WTC11 (cell line): ENCODE measurements at regions not wholly inside any gene's neighbourhood (a gene's known extent, or its start where the extent isn't known, plus 50 kb on each side); places are given as distances from the start of the nearest gene placed in this dataset.

Experiments
- ATF1 ChIP-seq: sonication (generic); formaldehyde crosslinking; IDR thresholded peaks from 2 replicates; pipeline ENCODE4 v1.8.1; 2023; ENCODE audit warnings: mild to moderate bottlenecking, moderate library complexity, missing genetic modification reagents
- CREM ChIP-seq: sonication (generic); formaldehyde crosslinking; IDR thresholded peaks from 2 replicates; pipeline ENCODE4 v1.8.1; 2022; ENCODE audit warnings: mild to moderate bottlenecking, missing genetic modification reagents, moderate library complexity
- CTCF ChIP-seq: fragments of 200-600 bp; IDR thresholded peaks from 2 replicates; pipeline ENCODE4 v1.8.0; 2022; ENCODE audit warnings: antibody characterized with exemption
- E2F5 ChIP-seq: sonication (generic); formaldehyde crosslinking; IDR thresholded peaks from 2 replicates; pipeline ENCODE4 v1.8.1; 2022; ENCODE audit warnings: mild to moderate bottlenecking, moderate library complexity, missing genetic modification reagents
- ESRRA ChIP-seq: sonication (generic); formaldehyde crosslinking; IDR thresholded peaks from 2 replicates; pipeline ENCODE4 v1.8.1; 2022; ENCODE audit warnings: mild to moderate bottlenecking, missing genetic modification reagents, borderline replicate concordance
- FOXP1 ChIP-seq: sonication (generic); formaldehyde crosslinking; IDR thresholded peaks from 2 replicates; pipeline ENCODE4 v1.8.0; 2022; ENCODE audit warnings: missing genetic modification reagents, mild to moderate bottlenecking, moderate library complexity, borderline replicate concordance
- MYBL2 ChIP-seq: sonication (generic); formaldehyde crosslinking; IDR thresholded peaks from 2 replicates; pipeline ENCODE4 v1.8.1; 2023; ENCODE audit warnings: mild to moderate bottlenecking, moderate library complexity, missing genetic modification reagents
- NFYB ChIP-seq: sonication (generic); formaldehyde crosslinking; conservative IDR thresholded peaks from 2 replicates; pipeline ENCODE4 v1.8.0; 2022; ENCODE audit warnings: low read depth, missing genetic modification reagents
- NR3C1 ChIP-seq: sonication (generic); formaldehyde crosslinking; conservative IDR thresholded peaks from 2 replicates; pipeline ENCODE4 v1.8.1; 2023; ENCODE audit warnings: low read depth, mild to moderate bottlenecking, missing genetic modification reagents
- ZNF232 ChIP-seq: sonication (generic); formaldehyde crosslinking; IDR thresholded peaks from 2 replicates; pipeline ENCODE4 v1.8.0; 2022; ENCODE audit warnings: mild to moderate bottlenecking, missing genetic modification reagents

DNA sequence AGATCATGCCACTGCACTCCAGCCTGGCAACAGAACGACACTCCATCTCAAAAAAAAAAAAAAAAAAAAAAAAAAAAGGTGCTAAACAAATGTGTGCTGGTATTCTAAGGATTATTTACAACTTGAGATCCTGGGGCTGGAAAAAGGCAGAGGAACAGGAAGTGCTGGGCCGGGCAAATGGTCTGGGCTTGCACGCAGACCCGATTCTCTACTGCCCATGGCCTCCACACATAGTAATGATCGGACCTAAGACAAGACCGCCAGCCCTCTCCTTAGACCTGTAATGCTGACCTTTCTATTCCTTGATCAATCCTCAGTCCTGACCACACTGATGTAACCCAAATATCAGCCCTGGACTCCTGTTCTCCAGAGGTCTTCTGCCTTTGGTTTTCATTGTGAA is 67.8 kb downstream of the EFNB1 start:
- TF ChIP-seq ZNF232 (CRISPR knock-in tag) (no peak), ATF1 (CRISPR knock-in tag) (no peak), E2F5 (CRISPR knock-in tag) (no peak), CTCF (no peak), NR3C1 (CRISPR knock-in tag) (no peak), NFYB (CRISPR knock-in tag) (no peak), MYBL2 (CRISPR knock-in tag) (no peak), CREM (CRISPR knock-in tag) (no peak), ESRRA (CRISPR knock-in tag) (no peak), FOXP1 (CRISPR knock-in tag) (no peak)
